GM23338 (cell line): ENCODE measurements at regions not wholly inside any gene's neighbourhood (a gene's known extent, or its start where the extent isn't known, plus 50 kb on each side); places are given as distances from the start of the nearest gene placed in this dataset.
"Not testable (repeated sequence)": the region's sequence is repeated elsewhere in the genome, so short reads cannot be mapped to it uniquely, and the experiment has no call there.

Experiments
- CREB1 ChIP-seq: fragments of 250-450 bp; sonication (Bioruptor Pico); IDR thresholded peaks from 2 replicates; pipeline ENCODE4 v1.5.0; 2020; ENCODE audit warnings: low read depth, mild to moderate bottlenecking, moderate library complexity
- EZH2 ChIP-seq: fragments of 200-600 bp; sonication (generic); IDR thresholded peaks from one replicate; pipeline ENCODE4 v1.8.0; 2017; ENCODE audit warnings: antibody characterized with exemption, mild to moderate bottlenecking, low read depth; ENCODE audit not compliant: unreplicated experiment
- EZH2phosphoT487 ChIP-seq: fragments of 200-600 bp; sonication (generic); IDR thresholded peaks from one replicate; pipeline ENCODE4 v1.8.1; 2018; ENCODE audit warnings: antibody characterized with exemption; ENCODE audit not compliant: unreplicated experiment
- POLR2AphosphoS5 ChIP-seq: IDR thresholded peaks from 2 replicates; pipeline ENCODE4 v1.6.1; 2016; ENCODE audit warnings: antibody characterized with exemption, low read depth
- REST ChIP-seq: IDR thresholded peaks from one replicate; pipeline ENCODE4 v1.6.1; 2018; ENCODE audit warnings: antibody characterized with exemption; ENCODE audit not compliant: unreplicated experiment
- STAT1 ChIP-seq: IDR thresholded peaks from one replicate; pipeline ENCODE4 v1.6.1; 2016; ENCODE audit warnings: antibody characterized with exemption; ENCODE audit not compliant: unreplicated experiment
- ZNF114 ChIP-seq: fragments of 250-450 bp; sonication (Bioruptor Pico); IDR thresholded peaks from 2 replicates; pipeline ENCODE4 v1.5.0; 2020; ENCODE audit warnings: mild to moderate bottlenecking, moderate library complexity
- TF ChIP-seq, protein P1 (sequence below), 2 experiments: fragments of 200-600 bp in 1 of 2; sonication (generic) in 1 of 2; conservative IDR thresholded peaks; 2 replicates each; pipeline versions ENCODE4 v1.5.1 to v1.6.1; 2016 to 2017; ENCODE audit warnings: antibody characterized with exemption in 2 of 2, low read depth in 2 of 2, mild to moderate bottlenecking in 2 of 2, moderate library complexity in 1 of 2

- TF ChIP-seq, protein P1, sequence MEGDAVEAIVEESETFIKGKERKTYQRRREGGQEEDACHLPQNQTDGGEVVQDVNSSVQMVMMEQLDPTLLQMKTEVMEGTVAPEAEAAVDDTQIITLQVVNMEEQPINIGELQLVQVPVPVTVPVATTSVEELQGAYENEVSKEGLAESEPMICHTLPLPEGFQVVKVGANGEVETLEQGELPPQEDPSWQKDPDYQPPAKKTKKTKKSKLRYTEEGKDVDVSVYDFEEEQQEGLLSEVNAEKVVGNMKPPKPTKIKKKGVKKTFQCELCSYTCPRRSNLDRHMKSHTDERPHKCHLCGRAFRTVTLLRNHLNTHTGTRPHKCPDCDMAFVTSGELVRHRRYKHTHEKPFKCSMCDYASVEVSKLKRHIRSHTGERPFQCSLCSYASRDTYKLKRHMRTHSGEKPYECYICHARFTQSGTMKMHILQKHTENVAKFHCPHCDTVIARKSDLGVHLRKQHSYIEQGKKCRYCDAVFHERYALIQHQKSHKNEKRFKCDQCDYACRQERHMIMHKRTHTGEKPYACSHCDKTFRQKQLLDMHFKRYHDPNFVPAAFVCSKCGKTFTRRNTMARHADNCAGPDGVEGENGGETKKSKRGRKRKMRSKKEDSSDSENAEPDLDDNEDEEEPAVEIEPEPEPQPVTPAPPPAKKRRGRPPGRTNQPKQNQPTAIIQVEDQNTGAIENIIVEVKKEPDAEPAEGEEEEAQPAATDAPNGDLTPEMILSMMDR (conservative IDR thresholded peaks at IDR 0.05; ENCODE audit: low read depth in 2 of 2): not testable (repeated sequence)
- TF ChIP-seq POLR2AphosphoS5; EZH2; STAT1; CREB1; EZH2phosphoT487; ZNF114 (CRISPR knock-in tag); REST: not testable (repeated sequence)
These were observed 116.0 kb upstream of the PALM2AKAP2 start for GRCh38 chr9:109663978-109664377.
